ENCODE measurements at regions not wholly inside any gene's neighbourhood (a gene's known extent, or its start where the extent isn't known, plus 50 kb on each side); places are given as distances from the start of the nearest gene placed in this dataset.

GRCh38 chr16:76940251-76940650 is 250.7 kb upstream of the MON1B start:
- TF ChIP-seq POLR2AphosphoS5 (IDR thresholded peaks at IDR 0.05; ENCODE audit: low read depth, low read length) = no peak
- no peak for TF ChIP-seq SIN3A (IDR thresholded peaks at IDR 0.05; ENCODE audit: borderline replicate concordance, insufficient read depth, low read length)
- TF ChIP-seq, protein P1, sequence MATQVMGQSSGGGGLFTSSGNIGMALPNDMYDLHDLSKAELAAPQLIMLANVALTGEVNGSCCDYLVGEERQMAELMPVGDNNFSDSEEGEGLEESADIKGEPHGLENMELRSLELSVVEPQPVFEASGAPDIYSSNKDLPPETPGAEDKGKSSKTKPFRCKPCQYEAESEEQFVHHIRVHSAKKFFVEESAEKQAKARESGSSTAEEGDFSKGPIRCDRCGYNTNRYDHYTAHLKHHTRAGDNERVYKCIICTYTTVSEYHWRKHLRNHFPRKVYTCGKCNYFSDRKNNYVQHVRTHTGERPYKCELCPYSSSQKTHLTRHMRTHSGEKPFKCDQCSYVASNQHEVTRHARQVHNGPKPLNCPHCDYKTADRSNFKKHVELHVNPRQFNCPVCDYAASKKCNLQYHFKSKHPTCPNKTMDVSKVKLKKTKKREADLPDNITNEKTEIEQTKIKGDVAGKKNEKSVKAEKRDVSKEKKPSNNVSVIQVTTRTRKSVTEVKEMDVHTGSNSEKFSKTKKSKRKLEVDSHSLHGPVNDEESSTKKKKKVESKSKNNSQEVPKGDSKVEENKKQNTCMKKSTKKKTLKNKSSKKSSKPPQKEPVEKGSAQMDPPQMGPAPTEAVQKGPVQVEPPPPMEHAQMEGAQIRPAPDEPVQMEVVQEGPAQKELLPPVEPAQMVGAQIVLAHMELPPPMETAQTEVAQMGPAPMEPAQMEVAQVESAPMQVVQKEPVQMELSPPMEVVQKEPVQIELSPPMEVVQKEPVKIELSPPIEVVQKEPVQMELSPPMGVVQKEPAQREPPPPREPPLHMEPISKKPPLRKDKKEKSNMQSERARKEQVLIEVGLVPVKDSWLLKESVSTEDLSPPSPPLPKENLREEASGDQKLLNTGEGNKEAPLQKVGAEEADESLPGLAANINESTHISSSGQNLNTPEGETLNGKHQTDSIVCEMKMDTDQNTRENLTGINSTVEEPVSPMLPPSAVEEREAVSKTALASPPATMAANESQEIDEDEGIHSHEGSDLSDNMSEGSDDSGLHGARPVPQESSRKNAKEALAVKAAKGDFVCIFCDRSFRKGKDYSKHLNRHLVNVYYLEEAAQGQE (IDR thresholded peaks at IDR 0.05; ENCODE audit: insufficient read depth in 1 of 2, low read depth in 2 of 2, low read length in 2 of 2) = no peak
- no peak for TF ChIP-seq TAF1 (IDR thresholded peaks at IDR 0.05; ENCODE audit: borderline replicate concordance, insufficient read depth, low read length)
- no peak for TF ChIP-seq FOXP2 (optimal IDR thresholded peaks at IDR 0.05; ENCODE audit: borderline replicate concordance, extremely low read depth, extremely low read length, insufficient read depth)

DNA sequence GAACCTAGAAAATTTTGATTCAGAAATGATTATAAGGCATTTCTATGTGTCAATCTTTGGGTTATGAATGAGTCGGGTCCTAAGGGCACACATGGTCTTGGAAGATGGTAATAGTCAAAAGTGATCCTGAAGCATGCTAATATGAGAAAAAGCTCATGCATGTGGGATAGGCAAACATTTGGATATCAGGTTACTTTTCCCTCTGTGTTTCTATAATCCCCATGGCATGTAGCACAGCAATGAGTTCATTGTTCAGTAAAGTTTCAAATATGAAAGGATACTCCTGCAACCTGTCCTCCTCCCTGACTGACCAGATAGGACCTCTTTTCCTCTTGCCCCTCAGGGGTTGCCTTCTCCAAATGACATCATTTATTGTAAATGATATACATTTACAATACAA is 249.9 kb upstream of the MON1B start:
- TF ChIP-seq POLR2AphosphoS5 (IDR thresholded peaks at IDR 0.05; ENCODE audit: low read depth, low read length) (no peak), FOXP2 (optimal IDR thresholded peaks at IDR 0.05; ENCODE audit: borderline replicate concordance, extremely low read depth, extremely low read length, insufficient read depth) (no peak), TAF1 (IDR thresholded peaks at IDR 0.05; ENCODE audit: borderline replicate concordance, insufficient read depth, low read length) (no peak), SIN3A (IDR thresholded peaks at IDR 0.05; ENCODE audit: borderline replicate concordance, insufficient read depth, low read length) (no peak)
- TF ChIP-seq, protein P1 (IDR thresholded peaks at IDR 0.05; ENCODE audit: insufficient read depth in 1 of 2, low read depth in 2 of 2, low read length in 2 of 2) = no peak

DNA sequence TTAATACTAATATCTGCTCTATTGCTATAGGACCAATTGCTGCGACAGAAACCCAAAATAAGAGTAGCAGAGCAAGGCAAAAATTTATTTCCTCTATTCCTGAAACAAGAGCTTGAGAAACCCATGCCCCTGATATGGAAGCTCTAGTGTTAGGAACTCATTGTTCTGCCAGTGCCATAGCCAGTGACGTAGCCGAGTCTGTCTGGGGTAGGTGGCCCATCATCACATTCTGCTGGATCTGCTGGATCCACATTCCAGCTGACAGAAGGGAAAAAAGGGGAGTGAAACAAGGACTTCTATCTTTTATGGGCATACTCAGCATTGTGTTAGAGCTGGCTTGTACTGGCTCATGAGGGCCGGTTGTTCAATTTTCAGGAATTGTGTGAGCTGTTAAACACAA is 248.9 kb upstream of the MON1B start:
- no peak for TF ChIP-seq FOXP2 (optimal IDR thresholded peaks at IDR 0.05; ENCODE audit: borderline replicate concordance, extremely low read depth, extremely low read length, insufficient read depth)
- no peak for TF ChIP-seq SIN3A (IDR thresholded peaks at IDR 0.05; ENCODE audit: borderline replicate concordance, insufficient read depth, low read length)
- no peak for TF ChIP-seq TAF1 (IDR thresholded peaks at IDR 0.05; ENCODE audit: borderline replicate concordance, insufficient read depth, low read length)
- TF ChIP-seq, protein P1 (IDR thresholded peaks at IDR 0.05; ENCODE audit: insufficient read depth in 1 of 2, low read depth in 2 of 2, low read length in 2 of 2) = no peak
- TF ChIP-seq POLR2AphosphoS5 (IDR thresholded peaks at IDR 0.05; ENCODE audit: low read depth, low read length) = no peak

DNA sequence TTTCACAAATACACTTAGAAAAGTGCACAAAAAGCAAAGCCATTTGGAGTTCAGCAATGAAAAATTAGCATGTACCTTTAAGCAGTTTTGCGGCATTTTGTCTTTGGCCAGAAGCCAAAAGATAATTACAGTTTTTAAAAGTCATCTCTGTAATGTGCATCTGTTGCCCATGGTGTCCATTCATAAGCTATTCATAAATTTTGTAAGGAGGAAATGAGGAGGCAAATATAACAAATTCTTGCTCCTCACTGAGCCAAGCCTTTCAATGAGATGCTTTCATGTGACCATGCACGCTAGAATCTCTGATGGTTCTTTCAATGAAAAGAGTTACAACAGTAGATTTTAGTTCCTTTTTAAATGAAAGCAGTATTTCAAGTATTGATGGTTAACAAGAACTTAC is 247.1 kb upstream of the MON1B start:
- no peak for TF ChIP-seq SIN3A (IDR thresholded peaks at IDR 0.05; ENCODE audit: borderline replicate concordance, insufficient read depth, low read length)
- no peak for TF ChIP-seq TAF1 (IDR thresholded peaks at IDR 0.05; ENCODE audit: borderline replicate concordance, insufficient read depth, low read length)
- no peak for TF ChIP-seq POLR2AphosphoS5 (IDR thresholded peaks at IDR 0.05; ENCODE audit: low read depth, low read length)
- no peak for TF ChIP-seq FOXP2 (optimal IDR thresholded peaks at IDR 0.05; ENCODE audit: borderline replicate concordance, extremely low read depth, extremely low read length, insufficient read depth)

- TF ChIP-seq, protein P1 (IDR thresholded peaks at IDR 0.05; ENCODE audit: insufficient read depth in 1 of 2, low read depth in 2 of 2, low read length in 2 of 2) = no peak
- TF ChIP-seq POLR2AphosphoS5 (IDR thresholded peaks at IDR 0.05; ENCODE audit: low read depth, low read length) (no peak), TAF1 (IDR thresholded peaks at IDR 0.05; ENCODE audit: borderline replicate concordance, insufficient read depth, low read length) (no peak), SIN3A (IDR thresholded peaks at IDR 0.05; ENCODE audit: borderline replicate concordance, insufficient read depth, low read length) (no peak), FOXP2 (optimal IDR thresholded peaks at IDR 0.05; ENCODE audit: borderline replicate concordance, extremely low read depth, extremely low read length, insufficient read depth) (no peak)
Observed at GRCh38 chr16:76946879-76947278, 244.1 kb upstream of the MON1B start.
